DND-41 (cell line): ENCODE measurements at regions not wholly inside any gene's neighbourhood (a gene's known extent, or its start where the extent isn't known, plus 50 kb on each side); places are given as distances from the start of the nearest gene placed in this dataset.

ENCODE experiments used
- CTCF ChIP-seq: IDR thresholded peaks from 2 replicates; pipeline ENCODE4 v1.5.1; 2012; ENCODE audit warnings: borderline replicate concordance, low read length, moderate library complexity, mild to moderate bottlenecking; ENCODE audit not compliant: poor library complexity, severe bottlenecking; ENCODE audit errors: extremely low read depth
- EZH2 ChIP-seq: IDR thresholded peaks from 3 replicates; pipeline ENCODE4 v1.6.1; 2012; ENCODE audit warnings: borderline replicate concordance, low read depth, mild to moderate bottlenecking, moderate library complexity, low read length, inconsistent platforms; ENCODE audit not compliant: severe bottlenecking

- TF ChIP-seq CTCF: no peak
- no peak for TF ChIP-seq EZH2
Measured at GRCh38 chr1:8256321-8256720, 61.6 kb upstream of the SLC45A1 start.
